ENCODE measurements at regions not wholly inside any gene's neighbourhood (a gene's known extent, or its start where the extent isn't known, plus 50 kb on each side); places are given as distances from the start of the nearest gene placed in this dataset.

DNA sequence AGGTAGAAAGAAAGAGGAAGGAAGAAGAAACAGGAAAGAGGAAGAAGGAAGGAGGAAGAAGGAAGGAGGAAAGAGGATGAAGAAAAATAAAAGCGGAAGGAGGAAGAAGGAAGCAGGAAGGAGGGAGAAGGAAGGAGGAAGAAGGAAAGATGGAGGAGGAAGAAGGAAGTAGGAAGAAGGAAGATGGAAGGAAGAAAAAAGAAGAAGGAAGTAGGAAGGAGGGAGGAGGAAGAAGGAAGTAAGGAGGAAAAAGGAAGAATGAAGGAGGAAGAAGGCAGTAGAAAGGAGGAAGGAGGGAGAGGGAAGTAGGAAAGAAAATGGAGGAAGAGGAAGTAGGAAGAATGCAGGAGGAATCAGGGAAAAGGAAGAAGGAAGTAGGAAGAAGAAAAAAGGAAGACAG lies 191.1 kb upstream of the TBL1X start:
- TF ChIP-seq POLR2AphosphoS5 (IDR thresholded peaks at IDR 0.05; ENCODE audit: low read depth) (no peak), GABPA (IDR thresholded peaks at IDR 0.05; ENCODE audit: low read depth) (no peak)
- TF ChIP-seq, protein P1, sequence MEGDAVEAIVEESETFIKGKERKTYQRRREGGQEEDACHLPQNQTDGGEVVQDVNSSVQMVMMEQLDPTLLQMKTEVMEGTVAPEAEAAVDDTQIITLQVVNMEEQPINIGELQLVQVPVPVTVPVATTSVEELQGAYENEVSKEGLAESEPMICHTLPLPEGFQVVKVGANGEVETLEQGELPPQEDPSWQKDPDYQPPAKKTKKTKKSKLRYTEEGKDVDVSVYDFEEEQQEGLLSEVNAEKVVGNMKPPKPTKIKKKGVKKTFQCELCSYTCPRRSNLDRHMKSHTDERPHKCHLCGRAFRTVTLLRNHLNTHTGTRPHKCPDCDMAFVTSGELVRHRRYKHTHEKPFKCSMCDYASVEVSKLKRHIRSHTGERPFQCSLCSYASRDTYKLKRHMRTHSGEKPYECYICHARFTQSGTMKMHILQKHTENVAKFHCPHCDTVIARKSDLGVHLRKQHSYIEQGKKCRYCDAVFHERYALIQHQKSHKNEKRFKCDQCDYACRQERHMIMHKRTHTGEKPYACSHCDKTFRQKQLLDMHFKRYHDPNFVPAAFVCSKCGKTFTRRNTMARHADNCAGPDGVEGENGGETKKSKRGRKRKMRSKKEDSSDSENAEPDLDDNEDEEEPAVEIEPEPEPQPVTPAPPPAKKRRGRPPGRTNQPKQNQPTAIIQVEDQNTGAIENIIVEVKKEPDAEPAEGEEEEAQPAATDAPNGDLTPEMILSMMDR (IDR thresholded peaks at IDR 0.05; ENCODE audit: insufficient read depth, low read length), result no peak
- TF ChIP-seq, protein P2, sequence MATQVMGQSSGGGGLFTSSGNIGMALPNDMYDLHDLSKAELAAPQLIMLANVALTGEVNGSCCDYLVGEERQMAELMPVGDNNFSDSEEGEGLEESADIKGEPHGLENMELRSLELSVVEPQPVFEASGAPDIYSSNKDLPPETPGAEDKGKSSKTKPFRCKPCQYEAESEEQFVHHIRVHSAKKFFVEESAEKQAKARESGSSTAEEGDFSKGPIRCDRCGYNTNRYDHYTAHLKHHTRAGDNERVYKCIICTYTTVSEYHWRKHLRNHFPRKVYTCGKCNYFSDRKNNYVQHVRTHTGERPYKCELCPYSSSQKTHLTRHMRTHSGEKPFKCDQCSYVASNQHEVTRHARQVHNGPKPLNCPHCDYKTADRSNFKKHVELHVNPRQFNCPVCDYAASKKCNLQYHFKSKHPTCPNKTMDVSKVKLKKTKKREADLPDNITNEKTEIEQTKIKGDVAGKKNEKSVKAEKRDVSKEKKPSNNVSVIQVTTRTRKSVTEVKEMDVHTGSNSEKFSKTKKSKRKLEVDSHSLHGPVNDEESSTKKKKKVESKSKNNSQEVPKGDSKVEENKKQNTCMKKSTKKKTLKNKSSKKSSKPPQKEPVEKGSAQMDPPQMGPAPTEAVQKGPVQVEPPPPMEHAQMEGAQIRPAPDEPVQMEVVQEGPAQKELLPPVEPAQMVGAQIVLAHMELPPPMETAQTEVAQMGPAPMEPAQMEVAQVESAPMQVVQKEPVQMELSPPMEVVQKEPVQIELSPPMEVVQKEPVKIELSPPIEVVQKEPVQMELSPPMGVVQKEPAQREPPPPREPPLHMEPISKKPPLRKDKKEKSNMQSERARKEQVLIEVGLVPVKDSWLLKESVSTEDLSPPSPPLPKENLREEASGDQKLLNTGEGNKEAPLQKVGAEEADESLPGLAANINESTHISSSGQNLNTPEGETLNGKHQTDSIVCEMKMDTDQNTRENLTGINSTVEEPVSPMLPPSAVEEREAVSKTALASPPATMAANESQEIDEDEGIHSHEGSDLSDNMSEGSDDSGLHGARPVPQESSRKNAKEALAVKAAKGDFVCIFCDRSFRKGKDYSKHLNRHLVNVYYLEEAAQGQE (IDR thresholded peaks at IDR 0.05; ENCODE audit: insufficient replicate concordance, low read depth), result no peak
